Esophagus muscularis mucosa (tissue), 4 donors: ENCODE measurements at regions not wholly inside any gene's neighbourhood (a gene's known extent, or its start where the extent isn't known, plus 50 kb on each side); places are given as distances from the start of the nearest gene placed in this dataset.
"Not testable (repeated sequence)": the region's sequence is repeated elsewhere in the genome, so short reads cannot be mapped to it uniquely, and the experiment has no call there.

ENCODE experiments used
- CTCF ChIP-seq, 3 experiments: fragments of 200-600 bp in 2 of 3; fragments of 450-650 bp in 1 of 3; sonication (generic) in 2 of 3; IDR thresholded peaks; one replicate each; pipeline ENCODE4 v1.5.1; 2017 to 2019; ENCODE audit warnings: antibody characterized with exemption in 3 of 3, mild to moderate bottlenecking in 2 of 3, moderate library complexity in 1 of 3
- EP300 ChIP-seq: sonication (generic); formaldehyde crosslinking; IDR thresholded peaks from one replicate; pipeline ENCODE4 v1.6.1; 2017; ENCODE audit warnings: antibody characterized with exemption
- POLR2A ChIP-seq: fragments of 450-650 bp; IDR thresholded peaks from one replicate; pipeline ENCODE4 v1.6.1; 2017; ENCODE audit warnings: antibody characterized with exemption, moderate library complexity, mild to moderate bottlenecking, low read depth
- POLR2AphosphoS5 ChIP-seq, 2 donors: sonication (generic); formaldehyde crosslinking; IDR thresholded peaks; one replicate each; pipeline ENCODE4 v1.6.1; 2017; ENCODE audit warnings: antibody characterized with exemption in 2 of 2

- TF ChIP-seq CTCF (IDR thresholded peaks at IDR 0.05); POLR2A; EP300; POLR2AphosphoS5 (IDR thresholded peaks at IDR 0.05): not testable (repeated sequence)
These were observed 86.7 kb upstream of the OR4E1 start for GRCh38 chr14:21760360-21760759.
